CD4-positive, alpha-beta T cell treated with Interleukin-4 for 4 hours (primary cell): ENCODE measurements at regions not wholly inside any gene's neighbourhood (a gene's known extent, or its start where the extent isn't known, plus 50 kb on each side); places are given as distances from the start of the nearest gene placed in this dataset.
"Not testable (repeated sequence)": the region's sequence is repeated elsewhere in the genome, so short reads cannot be mapped to it uniquely, and the experiment has no call there.

ENCODE experiments used
- DNase-seq: peaks from one replicate; pipeline ENCODE4 v3.0.0-alpha.2; 2020

GRCh38 chr4:180219080-180219479 is 2024.1 kb upstream of the TENM3 start:
- DNase-seq, result no peak

GRCh38 chr4:180225977-180226376 is 2017.2 kb upstream of the TENM3 start:
- no peak for DNase-seq

GRCh38 chr4:180234730-180235129 is 2008.5 kb upstream of the TENM3 start:
- DNase-seq, result no peak

- no peak for DNase-seq
Observed at GRCh38 chr4:180240670-180241069, 2002.5 kb upstream of the TENM3 start.

- no peak for DNase-seq
Observed at GRCh38 chr4:180253419-180253818, 1989.8 kb upstream of the TENM3 start.

GRCh38 chr4:180261346-180261745 is 1981.9 kb upstream of the TENM3 start:
- DNase-seq, result no peak

GRCh38 chr4:180280076-180280475 is 1963.1 kb upstream of the TENM3 start:
- DNase-seq, result no peak

GRCh38 chr4:180280726-180281297 is 1962.4 kb upstream of the TENM3 start:
- DNase-seq, result no peak

- DNase-seq, result no peak
Observed at GRCh38 chr4:180281724-180282123, 1961.5 kb upstream of the TENM3 start.

- DNase-seq, result no peak
Observed at GRCh38 chr4:180284267-180284666, 1958.9 kb upstream of the TENM3 start.

- no peak for DNase-seq
Observed at GRCh38 chr4:180285796-180286195, 1957.4 kb upstream of the TENM3 start.

- DNase-seq, result no peak
Observed at GRCh38 chr4:180292339-180292738, 1950.9 kb upstream of the TENM3 start.

- DNase-seq, result no peak
Observed at GRCh38 chr4:180296036-180296599, 1947.1 kb upstream of the TENM3 start.

- no peak for DNase-seq
Observed at GRCh38 chr4:180304321-180304720, 1938.9 kb upstream of the TENM3 start.

- no peak for DNase-seq
Observed at GRCh38 chr4:180310616-180311015, 1932.6 kb upstream of the TENM3 start.

- DNase-seq, result no peak
Observed at GRCh38 chr4:180314972-180315371, 1928.2 kb upstream of the TENM3 start.

GRCh38 chr4:180330521-180330920 is 1912.7 kb upstream of the TENM3 start:
- no peak for DNase-seq

- DNase-seq, result no peak
Observed at GRCh38 chr4:180333162-180333561, 1910.0 kb upstream of the TENM3 start.

GRCh38 chr4:180335566-180335965 is 1907.6 kb upstream of the TENM3 start:
- DNase-seq, result no peak

- no peak for DNase-seq
Observed at GRCh38 chr4:180336494-180337090, 1906.6 kb upstream of the TENM3 start.

- DNase-seq, result no peak
Observed at GRCh38 chr4:180341926-180342325, 1901.3 kb upstream of the TENM3 start.

- no peak for DNase-seq
Observed at GRCh38 chr4:180350901-180351300, 1892.3 kb upstream of the TENM3 start.

- DNase-seq, result no peak
Observed at GRCh38 chr4:180356766-180357165, 1886.4 kb upstream of the TENM3 start.

- not testable (repeated sequence) for DNase-seq
Observed at GRCh38 chr4:180360113-180360512, 1883.1 kb upstream of the TENM3 start.

- DNase-seq, result no peak
Observed at GRCh38 chr4:180363815-180364214, 1879.4 kb upstream of the TENM3 start.
